AG04449 (cell line): ENCODE measurements at regions not wholly inside any gene's neighbourhood (a gene's known extent, or its start where the extent isn't known, plus 50 kb on each side); places are given as distances from the start of the nearest gene placed in this dataset.

ENCODE experiments used
- CTCF ChIA-PET: fragments of 350-600 bp; formaldehyde crosslinking; extraction: SDS; loops from one replicate; lab custom pipeline; 2021; ENCODE audit warnings: antibody characterized with exemption; lab: Yijun Ruan, JAX
- POLR2A ChIA-PET: fragments of 400-600, 350-600 bp; formaldehyde crosslinking; extraction: SDS; loops from one replicate; lab custom pipeline; 2020; ENCODE audit warnings: antibody characterized with exemption, inconsistent platforms; lab: Yijun Ruan, JAX
- DNase-seq: peaks from one replicate; pipeline ENCODE4 v3.0.0-alpha.2; 2010; ENCODE audit warnings: low read depth, low spot score
- H3K4me3 ChIP-seq: 2 replicates; pipeline ENCODE4 v1.5.1; 2011; ENCODE audit warnings: low read depth, mild to moderate bottlenecking, control low read depth, low read length
- CTCF ChIP-seq: IDR thresholded peaks from one replicate; pipeline ENCODE4 v1.5.1; 2011; ENCODE audit warnings: mild to moderate bottlenecking, moderate library complexity, low read length, control low read depth, inconsistent platforms; ENCODE audit not compliant: insufficient read depth; ENCODE audit errors: missing control alignments

GRCh38 chr14:82655770-82656169 is 1122.1 kb upstream of the SEL1L start:
- no peak for DNase-seq
- ChIA-PET CTCF (no interaction called here), POLR2A (no interaction called here)
- no peak overlapping the region for H3K4me3 ChIP-seq
- no peak for TF ChIP-seq CTCF

GRCh38 chr14:82657186-82657675 is 1123.6 kb upstream of the SEL1L start:
- no peak for DNase-seq
- H3K4me3 ChIP-seq, result no peak overlapping the region
- TF ChIP-seq CTCF, result no peak
- CTCF ChIA-PET, result no interaction called here
- POLR2A ChIA-PET, result no interaction called here

GRCh38 chr14:82661258-82661657 is 1127.6 kb upstream of the SEL1L start:
- H3K4me3 ChIP-seq, result no peak overlapping the region
- POLR2A ChIA-PET, result no interaction called here
- TF ChIP-seq CTCF, result no peak
- CTCF ChIA-PET, result no interaction called here
- DNase-seq, result no peak

- no peak for DNase-seq
These were observed 1133.4 kb upstream of the SEL1L start for GRCh38 chr14:82667006-82667405.

GRCh38 chr14:82667501-82667900 is 1133.8 kb upstream of the SEL1L start:
- ChIA-PET POLR2A (no interaction called here), CTCF (no interaction called here)
- TF ChIP-seq CTCF, result no peak
- no peak overlapping the region for H3K4me3 ChIP-seq
- DNase-seq, result no peak

More at GRCh38 chr14:82667006-82667405, 1133.4 kb upstream of the SEL1L start:
- TF ChIP-seq CTCF, result no peak
- no peak overlapping the region for H3K4me3 ChIP-seq
- ChIA-PET CTCF (no interaction called here), POLR2A (no interaction called here)

- TF ChIP-seq CTCF, result no peak
- ChIA-PET POLR2A (no interaction called here), CTCF (no interaction called here)
- no peak for DNase-seq
- H3K4me3 ChIP-seq, result no peak overlapping the region
These were observed 1142.8 kb upstream of the SEL1L start for GRCh38 chr14:82676403-82676802.
